GM13977 (cell line): ENCODE measurements at regions not wholly inside any gene's neighbourhood (a gene's known extent, or its start where the extent isn't known, plus 50 kb on each side); places are given as distances from the start of the nearest gene placed in this dataset.

ENCODE experiments used
- DNase-seq: peaks from one replicate; pipeline ENCODE4 v3.0.0; 2012; ENCODE audit warnings: low spot score
- CTCF ChIP-seq: IDR thresholded peaks from 2 replicates; pipeline ENCODE4 v1.5.1; 2012; ENCODE audit warnings: mild to moderate bottlenecking, control low read depth; ENCODE audit not compliant: insufficient read depth; ENCODE audit errors: extremely low read depth, missing control alignments
- in situ Hi-C: fragments of 300-500 bp; cut with MboI; formaldehyde crosslinking; loops from one replicate; pipeline ENCODE4 v1.12.0; 2022; ENCODE audit warnings: low sequenced_read_pairs, low pct_unique_long_range_greater_than_20kb, mixed read lengths, inconsistent platforms; ENCODE audit not compliant: unreplicated experiment

GRCh38 chr2:122216901-122217300, 461.4 kb downstream of the TSN start:
- in situ Hi-C loops = no loop called here
- no peak for DNase-seq
- TF ChIP-seq CTCF = no peak

GRCh38 chr2:122218596-122218995, 463.1 kb downstream of the TSN start:
- TF ChIP-seq CTCF = no peak
- DNase-seq = no peak
- in situ Hi-C loops = no loop called here

- no peak for TF ChIP-seq CTCF
- DNase-seq = no peak
- in situ Hi-C loops = no loop called here
These were observed 464.1 kb downstream of the TSN start for GRCh38 chr2:122219504-122219903.

GRCh38 chr2:122221665-122222064, 466.2 kb downstream of the TSN start:
- in situ Hi-C loops = no loop called here
- no peak for DNase-seq

GRCh38 chr2:122231296-122231695, 475.8 kb downstream of the TSN start:
- DNase-seq = no peak
- in situ Hi-C loops = no loop called here
- no peak for TF ChIP-seq CTCF

More at GRCh38 chr2:122221665-122222064, 466.2 kb downstream of the TSN start:
- TF ChIP-seq CTCF = no peak

GRCh38 chr2:122233372-122233771, 477.9 kb downstream of the TSN start:
- TF ChIP-seq CTCF = no peak
- no peak for DNase-seq
- in situ Hi-C loops = no loop called here
